Stomach (tissue), 8 donors: ENCODE measurements at regions not wholly inside any gene's neighbourhood (a gene's known extent, or its start where the extent isn't known, plus 50 kb on each side); places are given as distances from the start of the nearest gene placed in this dataset.
A peak's percentile ranks its signal among the peaks of the same experiment; 100 is the strongest.

ENCODE experiments used
- DNase-seq, 2 donors: peaks; one replicate each; pipeline versions ENCODE4 v3.0.0 to v3.0.0-alpha.2; 2013 to 2019
- H3K27ac ChIP-seq, 5 donors: fragments of 200-600 bp in 4 of 5; sonication (generic) in 4 of 5; one replicate each; pipeline ENCODE4 v1.5.1; 2013 to 2019; ENCODE audit warnings: mild to moderate bottlenecking in 1 of 5, moderate library complexity in 1 of 5
- H3K27me3 ChIP-seq, 3 donors: fragments of 200-600 bp; sonication (generic); one replicate each; pipeline ENCODE4 v1.5.1; 2017 to 2019; ENCODE audit warnings: mixed run types in 1 of 3
- H3K36me3 ChIP-seq, 4 donors: fragments of 200-600 bp; sonication (generic); 1 replicate in 3 of 4; 2 replicates in 1 of 4; pipeline ENCODE4 v1.5.1; 2016 to 2019
- H3K4me1 ChIP-seq, 4 donors: fragments of 200-600 bp; sonication (generic); one replicate each; pipeline ENCODE4 v1.5.1; 2016 to 2019
- H3K4me3 ChIP-seq, 4 donors: fragments of 200-600 bp; sonication (generic) in 3 of 4; one replicate each; pipeline ENCODE4 v1.5.1; 2016 to 2019; ENCODE audit warnings: mild to moderate bottlenecking in 1 of 4
- H3K9me3 ChIP-seq, 4 donors: fragments of 200-600 bp; sonication (generic); one replicate each; pipeline ENCODE4 v1.5.1; 2016 to 2019
- EP300 ChIP-seq: sonication (generic); formaldehyde crosslinking; IDR thresholded peaks from one replicate; pipeline ENCODE4 v1.6.1; 2017; ENCODE audit warnings: antibody characterized with exemption
- POLR2A ChIP-seq, 4 donors: fragments of 450-650 bp; IDR thresholded peaks; one replicate each; pipeline ENCODE4 v1.6.1; 2016; ENCODE audit warnings: antibody characterized with exemption in 4 of 4, control low read depth in 2 of 4, mild to moderate bottlenecking in 1 of 4, moderate library complexity in 1 of 4
- POLR2AphosphoS5 ChIP-seq, 3 donors: sonication (generic); formaldehyde crosslinking; IDR thresholded peaks; one replicate each; pipeline ENCODE4 v1.6.1; 2016; ENCODE audit warnings: antibody characterized with exemption in 3 of 3
- WGBS, 5 donors: extraction: QIAGEN DNeasy Blood & Tissue Kit in 3 of 5; methylation state at CpG; one replicate each; pipeline versions ENCODE4 v1.1.5 to v1.1.7; 2013 to 2018; 5-methylcytosine and 5-hydroxymethylcytosine counted together
- intact Hi-C: fragments of 100-400 bp; cut with DNase I; formaldehyde crosslinking; loops from one replicate; pipeline ENCODE4 v1.15.1; 2023; ENCODE audit warnings: low total_unique reads
- TF ChIP-seq, protein P1 (sequence below), 7 experiments: fragments of 450-650 bp in 4 of 7; fragments of 200-600 bp in 3 of 7; sonication (generic) in 3 of 7; IDR thresholded peaks; one replicate each; pipeline ENCODE4 v1.5.1; 2016 to 2019; ENCODE audit warnings: antibody characterized with exemption in 7 of 7, control low read depth in 2 of 7, mild to moderate bottlenecking in 1 of 7
- donor health status: healthy with polysubstance abuse.
- donor health status: Bipolar disorder and iron deficiency.
- donor health status: healthy.

DNA sequence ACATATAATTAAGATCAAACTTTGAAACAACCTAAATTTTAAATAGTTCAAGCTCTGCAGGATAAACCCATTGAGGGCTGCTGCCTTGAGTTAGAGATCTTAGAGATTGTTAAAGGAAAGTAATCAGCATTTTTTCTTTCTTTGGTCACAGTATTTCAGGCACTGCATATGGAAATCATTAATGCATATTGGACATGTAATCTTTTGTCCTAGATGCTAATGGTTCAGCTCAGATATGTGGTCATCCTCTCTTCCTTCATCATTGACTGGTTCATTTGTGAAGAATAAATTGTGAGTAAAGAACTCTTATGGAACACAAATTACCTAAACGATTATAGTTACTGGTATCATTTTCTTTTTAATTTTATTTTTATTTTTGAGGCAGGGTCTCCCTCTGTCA, 82.0 kb upstream of the PRLR start:
- H3K9me3 ChIP-seq, result no peaks in the 10 kb centered on the region
- no peak overlapping the region for H3K4me3 ChIP-seq
- WGBS, 5 donors, result 73 to 95% (median 91%) methylated on average over 1 of the region's 1 CpG
- no peak for TF ChIP-seq EP300
- no peak for TF ChIP-seq POLR2AphosphoS5 (IDR thresholded peaks at IDR 0.05)
- TF ChIP-seq, protein P1, sequence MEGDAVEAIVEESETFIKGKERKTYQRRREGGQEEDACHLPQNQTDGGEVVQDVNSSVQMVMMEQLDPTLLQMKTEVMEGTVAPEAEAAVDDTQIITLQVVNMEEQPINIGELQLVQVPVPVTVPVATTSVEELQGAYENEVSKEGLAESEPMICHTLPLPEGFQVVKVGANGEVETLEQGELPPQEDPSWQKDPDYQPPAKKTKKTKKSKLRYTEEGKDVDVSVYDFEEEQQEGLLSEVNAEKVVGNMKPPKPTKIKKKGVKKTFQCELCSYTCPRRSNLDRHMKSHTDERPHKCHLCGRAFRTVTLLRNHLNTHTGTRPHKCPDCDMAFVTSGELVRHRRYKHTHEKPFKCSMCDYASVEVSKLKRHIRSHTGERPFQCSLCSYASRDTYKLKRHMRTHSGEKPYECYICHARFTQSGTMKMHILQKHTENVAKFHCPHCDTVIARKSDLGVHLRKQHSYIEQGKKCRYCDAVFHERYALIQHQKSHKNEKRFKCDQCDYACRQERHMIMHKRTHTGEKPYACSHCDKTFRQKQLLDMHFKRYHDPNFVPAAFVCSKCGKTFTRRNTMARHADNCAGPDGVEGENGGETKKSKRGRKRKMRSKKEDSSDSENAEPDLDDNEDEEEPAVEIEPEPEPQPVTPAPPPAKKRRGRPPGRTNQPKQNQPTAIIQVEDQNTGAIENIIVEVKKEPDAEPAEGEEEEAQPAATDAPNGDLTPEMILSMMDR (IDR thresholded peaks at IDR 0.05), result no peak
- TF ChIP-seq POLR2A (IDR thresholded peaks at IDR 0.05), result no peak
- H3K4me1 ChIP-seq, result no peaks in the 10 kb centered on the region
- intact Hi-C loops, result no loop called here
- no peak for DNase-seq
- no peaks in the 10 kb centered on the region for H3K36me3 ChIP-seq
- no peaks in the 10 kb centered on the region for H3K27me3 ChIP-seq
- no peak overlapping the region for H3K27ac ChIP-seq

DNA sequence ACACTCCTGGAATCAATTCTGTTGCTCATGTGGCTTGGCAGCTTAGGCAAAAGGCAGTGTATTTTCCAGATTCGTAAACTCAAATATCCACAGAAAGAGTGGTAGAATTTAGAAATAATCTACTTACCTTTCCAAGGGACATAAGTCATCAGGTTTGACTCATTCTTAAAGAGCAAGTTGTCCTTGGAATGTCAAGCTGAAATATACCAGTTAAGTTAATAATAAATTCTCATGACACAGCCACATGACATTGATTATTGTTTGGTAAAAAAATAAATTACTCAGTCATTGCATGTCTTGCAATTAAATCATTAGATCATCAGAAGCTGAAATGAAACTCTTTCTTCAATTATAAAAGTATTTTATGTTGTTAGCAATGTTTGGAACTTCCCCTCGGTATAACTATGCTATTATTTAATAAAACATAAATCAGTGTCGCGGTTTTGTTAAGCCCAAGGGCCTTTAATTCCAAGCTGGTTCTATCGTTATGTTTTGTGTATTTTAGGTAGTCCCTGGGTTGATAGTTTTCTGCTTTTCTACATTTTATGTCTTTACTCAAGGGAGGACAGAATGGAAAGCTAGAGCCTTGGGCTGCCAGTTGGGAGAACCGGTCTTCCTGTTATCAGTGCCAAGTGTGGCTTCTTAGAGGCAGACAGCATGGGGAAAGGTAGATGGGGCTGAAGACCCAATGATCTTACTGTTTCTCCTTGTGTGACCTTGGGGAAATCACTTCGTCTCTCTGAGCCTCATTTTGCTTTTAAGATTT, 79.3 kb upstream of the PRLR start:
- no peak for DNase-seq
- Histone ChIP-seq H3K4me3 (no peak overlapping the region), H3K4me1 (no peaks in the 10 kb centered on the region), H3K9me3 (no peaks in the 10 kb centered on the region), H3K27me3 (no peaks in the 10 kb centered on the region), H3K36me3 (no peaks in the 10 kb centered on the region), H3K27ac (no peak overlapping the region)
- intact Hi-C loops, result no loop called here
- WGBS, 5 donors, result 78 to 87% (median 83%) methylated on average over 7 of the region's 7 CpGs
- TF ChIP-seq POLR2A (IDR thresholded peaks at IDR 0.05) (no peak), EP300 (no peak), POLR2AphosphoS5 (IDR thresholded peaks at IDR 0.05) (no peak)
- TF ChIP-seq, protein P1 (IDR thresholded peaks at IDR 0.05), result no peak

DNA sequence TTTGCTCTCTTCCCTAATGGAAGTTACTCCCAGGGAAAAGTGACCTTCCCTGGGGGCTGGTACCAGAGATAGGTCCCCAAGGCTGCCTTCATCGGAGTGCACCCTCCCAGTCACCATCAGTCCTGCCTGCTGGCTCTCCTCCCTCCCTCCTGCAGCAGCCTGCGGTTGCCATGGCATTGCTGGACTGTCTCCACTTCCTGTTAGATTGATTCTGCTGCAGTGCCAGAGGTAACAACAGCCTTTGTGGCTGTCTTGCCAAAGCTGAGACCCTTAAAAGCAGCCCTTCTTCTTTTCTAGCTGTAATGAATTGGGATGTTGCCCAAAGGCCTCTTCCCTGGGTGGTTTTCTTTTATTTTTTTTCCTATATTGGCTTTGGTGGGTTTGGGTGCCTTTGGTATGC, 78.1 kb upstream of the PRLR start:
- Histone ChIP-seq H3K27me3 (no peaks in the 10 kb centered on the region), H3K36me3 (no peaks in the 10 kb centered on the region), H3K4me3 (no peak overlapping the region), H3K27ac (no peak overlapping the region), H3K9me3 (no peaks in the 10 kb centered on the region), H3K4me1 (no peaks in the 10 kb centered on the region)
- TF ChIP-seq POLR2A (IDR thresholded peaks at IDR 0.05), result no peak
- no peak for TF ChIP-seq EP300
- no peak for TF ChIP-seq POLR2AphosphoS5 (IDR thresholded peaks at IDR 0.05)
- TF ChIP-seq, protein P1 (IDR thresholded peaks at IDR 0.05), result no peak
- DNase-seq, result peak in 1 of 2 donors; percentile 46
- 8 to 41% (median 24%) methylated on average over 2 of the region's 2 CpGs for WGBS, 5 donors
- intact Hi-C loops, result no loop called here

DNA sequence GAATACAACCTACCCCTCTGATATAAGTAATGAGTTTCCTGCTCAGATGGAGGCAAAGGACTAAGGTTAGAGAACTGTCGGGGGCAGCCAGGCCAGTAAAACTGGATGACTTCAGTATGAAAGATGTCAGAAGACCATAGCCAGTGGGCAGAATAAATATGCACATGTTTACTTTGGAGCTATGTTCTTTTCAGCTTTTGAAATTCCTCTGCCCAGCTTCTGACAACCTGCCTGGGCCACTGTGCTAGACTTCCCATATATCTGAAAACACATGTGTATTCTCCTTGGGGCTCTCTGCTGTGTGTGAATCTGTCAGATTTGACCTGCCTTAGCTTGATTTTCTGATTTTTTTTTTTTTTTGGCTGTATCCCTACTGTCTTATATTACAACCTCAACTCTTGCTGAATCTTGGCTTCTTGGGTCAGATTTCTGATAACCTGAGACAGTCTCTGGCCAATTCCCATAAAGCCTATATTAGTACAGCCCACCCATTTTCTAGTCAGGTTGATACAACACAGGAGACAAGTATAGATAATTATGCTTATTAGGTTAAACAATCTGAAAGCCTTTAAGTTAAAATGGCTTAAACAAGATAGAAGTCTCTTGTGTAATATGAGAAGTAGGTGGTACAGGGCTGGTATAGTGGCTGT, 76.6 kb upstream of the PRLR start:
- TF ChIP-seq POLR2A (IDR thresholded peaks at IDR 0.05) (no peak), POLR2AphosphoS5 (IDR thresholded peaks at IDR 0.05) (no peak), EP300 (no peak)
- TF ChIP-seq, protein P1 (IDR thresholded peaks at IDR 0.05), result no peak
- H3K27me3 ChIP-seq, result no peaks in the 10 kb centered on the region
- intact Hi-C loops, result no loop called here
- H3K4me3 ChIP-seq, result no peak overlapping the region
- no peaks in the 10 kb centered on the region for H3K4me1 ChIP-seq
- no peaks in the 10 kb centered on the region for H3K36me3 ChIP-seq
- no peaks in the 10 kb centered on the region for H3K9me3 ChIP-seq
- no peak for DNase-seq
- H3K27ac ChIP-seq, result no peak overlapping the region
- 62 to 84% (median 65%) methylated on average over 1 of the region's 1 CpG for WGBS, 5 donors
